Vagina (tissue), 2 donors: ENCODE measurements at regions not wholly inside any gene's neighbourhood (a gene's known extent, or its start where the extent isn't known, plus 50 kb on each side); places are given as distances from the start of the nearest gene placed in this dataset.

Experiments used
- CTCF ChIP-seq, 3 experiments: fragments of 450-650 bp in 2 of 3; fragments of 200-600 bp in 1 of 3; sonication (generic) in 1 of 3; IDR thresholded peaks; one replicate each; pipeline ENCODE4 v1.5.1; 2017 to 2019; ENCODE audit warnings: antibody characterized with exemption in 3 of 3, mild to moderate bottlenecking in 2 of 3, moderate library complexity in 2 of 3
- POLR2AphosphoS5 ChIP-seq, 2 donors: sonication (generic); formaldehyde crosslinking; IDR thresholded peaks; one replicate each; pipeline ENCODE4 v1.9.0; 2017; ENCODE audit warnings: antibody characterized with exemption in 2 of 2, mild to moderate bottlenecking in 2 of 2, low read depth in 1 of 2; ENCODE audit not compliant: insufficient read depth in 1 of 2

DNA sequence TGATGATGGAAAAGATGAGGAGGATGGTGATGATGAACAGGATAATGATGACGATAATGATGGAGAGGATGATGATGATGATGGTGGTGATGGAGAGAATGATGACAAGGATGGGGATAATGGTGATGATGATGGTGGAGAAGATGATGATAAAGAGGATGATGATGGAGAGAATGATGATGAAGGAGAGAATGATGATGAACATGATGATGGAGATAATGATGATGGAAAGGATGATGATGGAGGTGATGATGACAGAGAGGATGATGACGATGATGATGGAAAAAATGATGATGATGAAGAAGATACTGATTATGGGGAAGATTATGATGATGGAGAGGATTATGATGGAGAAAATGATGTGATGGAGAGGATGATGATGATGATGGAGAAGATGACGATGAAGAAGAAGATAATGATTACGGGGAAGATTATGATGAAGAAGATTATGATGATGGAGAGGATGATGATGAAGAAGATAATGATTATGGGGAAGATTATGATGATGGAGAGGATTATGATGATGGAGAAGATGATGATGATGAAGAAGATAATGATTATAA, 204.1 kb downstream of the MATN1 start:
- TF ChIP-seq POLR2AphosphoS5 (IDR thresholded peaks at IDR 0.05; ENCODE audit: insufficient read depth in 1 of 2, low read depth in 1 of 2) = no peak
- no peak for TF ChIP-seq CTCF (IDR thresholded peaks at IDR 0.05)
